CD4-positive, alpha-beta T cell treated with Interferon alpha-2 for 1 hour (primary cell): ENCODE measurements at regions not wholly inside any gene's neighbourhood (a gene's known extent, or its start where the extent isn't known, plus 50 kb on each side); places are given as distances from the start of the nearest gene placed in this dataset.

ENCODE experiments used
- DNase-seq, 2 donors: peaks; one replicate each; pipeline ENCODE4 v3.0.0-alpha.2; 2020 to 2022

GRCh38 chr4:125828346-125828745 lies 513.6 kb downstream of the FAT4 start:
- DNase-seq: no peak

- no peak for DNase-seq
Observed at GRCh38 chr4:125832161-125832560, 517.4 kb downstream of the FAT4 start.

GRCh38 chr4:125836597-125837195 lies 521.9 kb downstream of the FAT4 start:
- DNase-seq: no peak

- no peak for DNase-seq
Observed at GRCh38 chr4:125837493-125838201, 522.9 kb downstream of the FAT4 start.

GRCh38 chr4:125838202-125838601 lies 523.4 kb downstream of the FAT4 start:
- no peak for DNase-seq

- no peak for DNase-seq
Observed at GRCh38 chr4:125838924-125839323, 524.2 kb downstream of the FAT4 start.

- no peak for DNase-seq
Observed at GRCh38 chr4:125843947-125844346, 529.2 kb downstream of the FAT4 start.

- DNase-seq: no peak
Observed at GRCh38 chr4:125847518-125847917, 532.8 kb downstream of the FAT4 start.

- no peak for DNase-seq
Observed at GRCh38 chr4:125849869-125850268, 535.1 kb downstream of the FAT4 start.

- DNase-seq: no peak
Observed at GRCh38 chr4:125891597-125892258, 577.0 kb downstream of the FAT4 start.

GRCh38 chr4:125904802-125905201 lies 590.0 kb downstream of the FAT4 start:
- DNase-seq: no peak

- DNase-seq: no peak
Observed at GRCh38 chr4:125911058-125911457, 596.3 kb downstream of the FAT4 start.

- no peak for DNase-seq
Observed at GRCh38 chr4:125911481-125911880, 596.7 kb downstream of the FAT4 start.

GRCh38 chr4:125917559-125917958 lies 602.8 kb downstream of the FAT4 start:
- DNase-seq: no peak

- DNase-seq: no peak
Observed at GRCh38 chr4:125928652-125929051, 613.9 kb downstream of the FAT4 start.

GRCh38 chr4:125938541-125938940 lies 623.8 kb downstream of the FAT4 start:
- DNase-seq: no peak

- no peak for DNase-seq
Observed at GRCh38 chr4:125940426-125940825, 625.7 kb downstream of the FAT4 start.

- no peak for DNase-seq
Observed at GRCh38 chr4:125944966-125945365, 630.2 kb downstream of the FAT4 start.

GRCh38 chr4:125948021-125948420 lies 633.3 kb downstream of the FAT4 start:
- no peak for DNase-seq

- no peak for DNase-seq
Observed at GRCh38 chr4:125951261-125951887, 636.6 kb downstream of the FAT4 start.

GRCh38 chr4:125952631-125953030 lies 637.9 kb downstream of the FAT4 start:
- DNase-seq: no peak

GRCh38 chr4:125956276-125956675 lies 641.5 kb downstream of the FAT4 start:
- DNase-seq: no peak

GRCh38 chr4:125958519-125958918 lies 643.8 kb downstream of the FAT4 start:
- no peak for DNase-seq

- DNase-seq: no peak
Observed at GRCh38 chr4:125961626-125962025, 646.9 kb downstream of the FAT4 start.
